HUES64 (cell line): ENCODE measurements at regions not wholly inside any gene's neighbourhood (a gene's known extent, or its start where the extent isn't known, plus 50 kb on each side); places are given as distances from the start of the nearest gene placed in this dataset.

ENCODE experiments used
- H3K27ac ChIP-seq: 2 replicates; pipeline ENCODE4 v1.7.0; 2013; ENCODE audit warnings: low read depth, low read length, inconsistent platforms
- H3K27me3 ChIP-seq: 2 replicates; pipeline ENCODE4 v1.6.1; 2013; ENCODE audit warnings: mild to moderate bottlenecking, low read length; ENCODE audit not compliant: insufficient read depth
- H3K36me3 ChIP-seq: 2 replicates; pipeline ENCODE4 v1.6.1; 2013; ENCODE audit warnings: mild to moderate bottlenecking, low read length; ENCODE audit not compliant: insufficient read depth
- H3K4me1 ChIP-seq: 2 replicates; pipeline ENCODE4 v1.6.1; 2013; ENCODE audit warnings: mild to moderate bottlenecking, low read length, moderate library complexity; ENCODE audit not compliant: insufficient read depth
- H3K4me3 ChIP-seq: 2 replicates; pipeline ENCODE4 v1.5.1; 2013; ENCODE audit warnings: mild to moderate bottlenecking, low read length, moderate library complexity
- H3K9ac ChIP-seq: 2 replicates; pipeline ENCODE4 v1.6.1; 2013; ENCODE audit warnings: mild to moderate bottlenecking, low read depth, low read length
- H3K9me3 ChIP-seq: 2 replicates; pipeline ENCODE4 v1.6.1; 2013; ENCODE audit warnings: low read depth, low read length; ENCODE audit not compliant: insufficient read depth
- WGBS: fragments of 150-250, 120-280 bp; methylation state at CpG from one replicate; pipeline ENCODE4 v1.1.7; 2013; ENCODE audit warnings: missing lambda C conversion rate; 5-methylcytosine and 5-hydroxymethylcytosine counted together

DNA sequence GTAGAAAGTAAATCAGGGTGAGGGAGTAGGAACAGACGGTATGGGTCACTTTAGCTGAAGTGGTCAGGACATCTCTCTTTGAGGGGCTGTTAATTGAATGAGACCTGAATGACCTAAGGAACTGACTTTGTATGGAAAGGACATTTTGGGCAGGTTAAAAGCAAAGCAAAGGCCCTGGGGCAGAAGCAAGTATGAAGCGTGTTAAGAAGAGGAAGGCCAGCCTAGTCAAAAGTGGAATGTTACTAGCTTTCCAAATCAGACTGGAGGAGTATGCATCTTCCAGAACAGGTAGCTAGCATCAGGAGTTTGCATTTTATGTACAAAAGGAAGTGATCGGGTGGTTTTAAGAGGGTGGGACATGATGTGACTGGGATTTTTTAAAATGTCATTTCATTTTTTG lies 70.9 kb upstream of the PCGF5 start:
- Histone ChIP-seq H3K36me3 (no peaks in the 10 kb centered on the region), H3K27ac (no peak overlapping the region), H3K27me3 (no peaks in the 10 kb centered on the region), H3K4me1 (no peaks in the 10 kb centered on the region), H3K9ac (no peak overlapping the region), H3K9me3 (no peaks in the 10 kb centered on the region), H3K4me3 (no peak overlapping the region)
- WGBS: 94% methylated on average over 3 of the region's 3 CpGs

DNA sequence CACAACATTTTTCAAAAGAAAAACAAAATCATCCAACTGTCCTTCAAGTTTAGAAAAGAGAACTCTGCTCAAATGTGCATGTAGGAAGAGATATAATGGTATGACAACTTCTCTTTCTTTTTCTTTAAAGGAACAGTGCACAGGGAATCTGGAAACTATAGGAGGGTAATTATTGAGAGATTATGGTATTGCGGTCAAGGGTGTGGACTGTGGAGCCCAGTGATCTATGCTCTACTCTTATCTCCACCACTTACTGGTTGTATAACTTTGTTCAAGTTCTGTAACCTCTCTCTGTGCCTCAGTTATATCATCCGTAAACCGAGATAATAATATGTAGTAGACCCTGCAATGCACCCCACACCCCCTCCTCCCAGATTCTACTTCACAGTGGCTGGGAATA lies 69.8 kb upstream of the PCGF5 start:
- Histone ChIP-seq H3K9ac (no peak overlapping the region), H3K9me3 (no peaks in the 10 kb centered on the region), H3K36me3 (no peaks in the 10 kb centered on the region), H3K27me3 (peaks cover 8% of the 10 kb centered on the region; the same call in 1 of the 2 replicates), H3K4me3 (no peak overlapping the region), H3K4me1 (no peaks in the 10 kb centered on the region), H3K27ac (no peak overlapping the region)
- 97% methylated on average over 2 of the region's 3 CpGs for WGBS

DNA sequence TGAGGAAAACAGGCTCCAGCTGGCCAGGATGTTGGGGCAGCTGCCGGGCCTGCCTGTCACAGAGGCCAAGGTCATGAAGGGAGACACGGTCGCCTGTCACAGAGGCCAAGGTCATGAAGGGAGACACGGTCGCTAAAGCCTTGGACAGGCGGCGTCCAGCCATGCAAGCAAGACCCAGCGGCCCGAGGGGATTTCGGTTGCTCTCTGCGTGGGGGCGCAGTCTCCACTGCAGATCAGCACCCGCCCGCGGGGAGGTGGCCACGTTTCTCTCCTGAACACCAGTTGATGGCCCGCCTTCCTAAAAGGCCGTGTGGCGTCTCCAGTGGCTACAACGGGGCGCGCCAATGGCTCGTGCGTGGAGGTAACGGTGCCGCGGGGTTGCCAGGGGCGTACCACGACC lies 67.0 kb upstream of the PCGF5 start:
- whole genome bisulfite sequencing: 95% methylated on average over 29 of the region's 29 CpGs
- Histone ChIP-seq H3K36me3 (no peaks in the 10 kb centered on the region), H3K4me1 (peaks cover 3% of the 10 kb centered on the region; the same call in 1 of the 2 replicates), H3K9me3 (no peaks in the 10 kb centered on the region), H3K27me3 (peaks cover 21% of the 10 kb centered on the region), H3K9ac (no peak overlapping the region), H3K4me3 (no peak overlapping the region), H3K27ac (no peak overlapping the region)

DNA sequence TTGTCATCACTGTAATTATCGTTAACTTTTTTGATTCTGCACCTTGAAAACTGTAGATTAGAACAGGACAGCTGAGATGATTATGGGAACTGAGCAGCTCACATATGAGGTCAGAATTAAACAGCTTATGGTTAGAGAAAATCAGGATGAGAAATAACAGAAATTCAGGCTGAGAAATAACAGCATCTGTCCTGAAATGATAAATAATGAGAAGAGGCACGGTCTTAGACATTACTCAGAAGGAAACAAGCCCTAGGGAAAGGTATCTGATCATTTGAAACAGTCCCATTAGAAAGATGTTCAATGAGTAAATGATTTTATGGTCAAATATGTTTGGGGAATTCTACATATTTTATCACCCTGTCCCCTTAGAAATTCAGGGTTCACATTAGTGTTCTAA lies 65.6 kb upstream of the PCGF5 start:
- 80% methylated on average over 2 of the region's 2 CpGs for WGBS
- Histone ChIP-seq H3K9me3 (no peaks in the 10 kb centered on the region), H3K27me3 (peaks cover 34% of the 10 kb centered on the region), H3K27ac (no peak overlapping the region), H3K36me3 (no peaks in the 10 kb centered on the region), H3K4me3 (no peak overlapping the region), H3K9ac (no peak overlapping the region), H3K4me1 (peaks cover 4% of the 10 kb centered on the region; the same call in 1 of the 2 replicates)

DNA sequence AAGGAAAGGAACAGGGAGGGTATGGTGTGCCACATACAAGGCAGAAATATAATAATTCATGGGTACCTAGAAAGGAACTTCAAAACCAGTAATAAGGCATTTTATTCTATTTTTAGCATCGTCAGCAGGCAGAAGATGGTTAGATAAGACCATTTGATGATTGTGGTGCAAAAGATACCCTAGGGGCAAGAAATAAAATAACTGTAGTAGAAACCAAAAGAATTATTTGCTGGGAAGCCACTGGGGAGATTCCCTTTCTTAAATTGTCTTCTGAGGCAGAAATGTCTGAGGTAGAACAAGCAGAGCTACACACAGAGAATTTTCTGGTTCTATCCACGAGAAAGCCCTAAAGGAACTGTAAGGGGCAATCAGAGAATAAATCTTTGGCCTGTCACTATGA lies 64.3 kb upstream of the PCGF5 start:
- no peaks in the 10 kb centered on the region for H3K36me3 ChIP-seq
- WGBS: 89% methylated on average over 2 of the region's 2 CpGs
- no peak overlapping the region for H3K27ac ChIP-seq

DNA sequence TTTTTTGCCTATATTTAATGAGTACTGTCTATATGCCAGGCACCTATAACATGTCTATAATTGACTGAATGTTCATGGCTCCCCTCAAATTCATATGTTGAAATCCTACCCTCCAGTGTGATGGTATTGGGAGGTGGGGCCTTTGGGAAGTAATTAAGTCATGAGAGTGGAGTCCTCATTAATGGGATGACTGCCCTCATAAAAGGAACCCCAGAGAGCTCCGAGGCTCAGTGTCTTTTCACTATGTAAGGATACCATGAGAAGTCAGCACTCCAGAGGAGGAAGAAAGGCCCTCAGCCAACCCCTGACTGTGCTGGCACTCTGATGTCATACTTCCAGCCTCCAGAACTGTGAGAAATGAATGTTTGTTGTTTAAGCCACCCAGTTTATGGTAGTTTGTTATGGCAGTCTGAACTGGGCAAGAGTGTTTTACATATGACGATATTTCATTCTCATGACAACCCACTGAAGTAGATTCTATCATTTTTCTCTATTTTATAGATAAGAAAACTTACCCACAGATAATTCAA lies 61.1 kb upstream of the PCGF5 start:
- H3K27ac ChIP-seq: no peak overlapping the region
- no peak overlapping the region for H3K9ac ChIP-seq
- H3K36me3 ChIP-seq: no peaks in the 10 kb centered on the region
- no peaks in the 10 kb centered on the region for H3K9me3 ChIP-seq
- H3K4me3 ChIP-seq: no peak overlapping the region
- peaks cover 77% of the 10 kb centered on the region for H3K27me3 ChIP-seq
- H3K4me1 ChIP-seq: peaks cover 4% of the 10 kb centered on the region; the same call in 1 of the 2 replicates
- WGBS: 85% methylated on average over 1 of the region's 2 CpGs

More for the DNA sequence above, 64.3 kb upstream of the PCGF5 start:
- H3K9ac ChIP-seq: no peak overlapping the region
- peaks cover 4% of the 10 kb centered on the region; the same call in 1 of the 2 replicates for H3K4me1 ChIP-seq
- H3K9me3 ChIP-seq: no peaks in the 10 kb centered on the region
- H3K4me3 ChIP-seq: no peak overlapping the region
- H3K27me3 ChIP-seq: peaks cover 47% of the 10 kb centered on the region

DNA sequence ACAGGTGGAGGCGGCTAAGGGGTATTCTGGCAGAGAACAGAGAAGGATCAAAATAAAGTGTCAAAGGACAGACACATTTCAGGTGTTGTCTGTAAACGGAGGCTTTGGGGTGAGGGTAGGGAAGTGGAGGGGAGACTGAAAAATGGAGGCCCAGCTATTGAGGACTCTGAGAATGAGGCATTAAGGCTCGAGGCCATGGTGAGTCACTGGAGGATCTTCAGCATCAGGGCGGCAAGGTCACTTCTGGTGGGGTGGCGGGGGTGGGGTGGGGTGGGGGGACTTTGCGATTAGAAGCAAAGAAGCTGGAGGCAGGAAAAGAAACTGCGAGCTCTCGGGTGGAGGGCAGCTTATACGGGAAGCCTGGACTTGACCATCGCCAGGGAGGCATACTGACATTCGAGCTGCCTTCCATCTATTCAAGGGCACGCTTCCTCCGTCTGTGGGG lies 58.4 kb upstream of the PCGF5 start:
- Histone ChIP-seq H3K27ac (no peak overlapping the region), H3K4me3 (peak overlapping the region; percentile 74), H3K36me3 (no peaks in the 10 kb centered on the region), H3K9me3 (no peaks in the 10 kb centered on the region), H3K4me1 (peaks cover 4% of the 10 kb centered on the region; the same call in 1 of the 2 replicates), H3K27me3 (peaks cover 88% of the 10 kb centered on the region), H3K9ac (no peak overlapping the region; the same call in 1 of the 2 replicates)
- WGBS: 20% methylated on average over 13 of the region's 13 CpGs

DNA sequence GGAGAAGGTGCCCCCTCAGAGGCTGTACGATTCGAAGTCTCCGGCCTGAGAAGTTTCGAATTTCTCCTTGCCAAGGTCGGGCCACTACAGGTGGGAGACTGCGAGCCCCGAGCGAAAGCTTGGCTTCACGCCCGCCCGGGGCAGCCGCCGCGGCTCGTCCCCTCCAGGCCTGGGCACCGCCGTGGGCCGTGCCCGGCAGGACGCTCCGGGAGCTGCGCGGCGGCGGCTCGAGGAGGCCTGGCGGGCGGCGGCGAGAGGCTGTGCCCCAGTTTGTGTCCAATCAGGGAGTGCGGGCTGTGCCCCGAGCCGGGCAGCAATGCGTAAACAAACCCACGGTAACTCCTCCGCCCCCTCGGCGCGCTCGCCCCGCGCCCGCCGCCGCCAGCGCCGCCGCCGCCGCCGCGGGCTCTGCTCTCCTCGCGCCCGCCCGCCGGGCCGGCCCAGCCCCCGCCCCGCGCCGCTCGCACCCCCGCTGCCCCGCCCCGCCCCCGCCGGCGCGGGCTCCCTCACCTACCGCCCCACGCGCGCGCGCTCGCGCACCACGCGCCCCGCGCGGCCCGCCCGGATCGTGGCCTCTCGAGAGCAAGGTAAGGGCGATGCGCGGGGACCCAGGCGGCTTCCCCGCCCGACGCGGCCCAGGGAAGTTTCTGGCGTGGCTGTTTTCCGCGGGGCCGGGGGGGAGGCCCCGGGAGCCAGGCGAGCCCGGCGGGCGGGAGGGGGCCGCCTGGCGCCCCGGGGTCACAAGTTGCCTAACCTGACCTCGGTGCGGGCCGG lies 57.8 kb upstream of the PCGF5 start:
- Histone ChIP-seq H3K4me1 (peaks cover 4% of the 10 kb centered on the region; the same call in 1 of the 2 replicates), H3K27me3 (peaks cover 91% of the 10 kb centered on the region), H3K4me3 (peak overlapping the region; percentile 74), H3K27ac (no peak overlapping the region), H3K36me3 (no peaks in the 10 kb centered on the region), H3K9me3 (no peaks in the 10 kb centered on the region), H3K9ac (peak overlapping the region; percentile 7; the same call in 1 of the 2 replicates)
- under 1% methylated on average over 110 of the region's 110 CpGs for WGBS

DNA sequence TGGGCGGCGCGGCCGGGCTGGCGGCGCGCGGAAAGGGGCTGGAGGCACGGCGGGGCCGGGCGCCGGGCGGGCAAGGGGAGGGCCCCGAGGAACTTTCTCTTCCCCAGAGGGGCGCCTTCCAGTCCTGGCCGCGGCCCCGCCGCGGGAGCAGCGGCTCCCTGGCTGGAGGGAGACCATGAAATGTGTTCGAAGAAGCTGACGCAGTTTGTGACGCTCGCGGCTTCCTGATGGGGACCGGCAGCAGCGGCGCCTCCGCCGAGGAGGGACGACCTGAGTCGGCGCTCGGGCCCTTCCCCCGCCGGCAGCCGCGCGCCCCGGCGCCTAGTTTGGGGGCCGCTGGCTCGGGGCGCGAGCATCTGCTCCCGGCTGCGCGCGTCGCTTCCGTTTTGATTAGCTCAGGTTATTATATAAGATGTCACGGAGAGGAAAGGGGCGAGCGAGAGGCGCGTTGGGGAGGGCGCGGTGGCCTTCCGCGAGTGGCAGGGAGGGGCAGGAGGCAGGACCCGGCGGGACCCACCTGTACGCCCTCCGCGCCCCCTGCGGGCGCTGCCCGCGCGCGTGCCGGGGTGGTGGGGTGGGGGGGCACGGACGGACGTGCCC lies 57.1 kb upstream of the PCGF5 start:
- H3K9ac ChIP-seq: peak overlapping the region; percentile 7; the same call in 1 of the 2 replicates
- WGBS: under 1% methylated on average over 77 of the region's 77 CpGs

DNA sequence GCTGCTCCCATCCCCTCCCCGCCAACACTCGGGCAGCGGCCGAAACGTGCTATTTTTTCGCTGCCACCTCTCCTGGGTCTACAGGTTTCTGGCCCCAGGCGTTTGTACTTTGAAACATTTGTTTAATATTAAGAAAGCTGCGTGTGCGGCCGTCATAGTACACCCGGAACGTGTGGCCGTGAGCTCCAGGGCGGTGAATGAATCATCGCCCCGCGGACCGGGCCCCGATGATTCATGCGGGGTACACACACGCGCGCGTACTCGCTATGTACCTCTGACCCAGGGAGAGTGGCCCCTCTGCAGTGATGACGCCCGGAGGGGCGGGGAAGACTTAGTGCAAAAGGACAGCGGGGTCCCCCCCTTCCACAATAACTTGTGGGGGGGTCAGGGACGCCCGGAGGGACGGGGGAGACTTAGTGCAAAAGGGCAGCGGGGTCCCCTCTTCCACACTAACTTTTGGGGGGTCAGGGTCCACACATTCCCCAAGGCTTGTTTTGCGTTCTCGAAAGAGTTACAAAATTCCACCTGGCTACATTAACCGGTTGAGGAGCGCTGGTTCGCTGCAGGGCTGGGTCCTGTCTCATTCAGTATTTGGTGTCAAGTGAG lies 56.5 kb upstream of the PCGF5 start:
- H3K4me3 ChIP-seq: peak overlapping the region; percentile 74
- H3K9ac ChIP-seq: no peak overlapping the region; the same call in 1 of the 2 replicates
- H3K9me3 ChIP-seq: no peaks in the 10 kb centered on the region
- no peaks in the 10 kb centered on the region for H3K4me1 ChIP-seq
- no peaks in the 10 kb centered on the region for H3K36me3 ChIP-seq
- peaks cover 94% of the 10 kb centered on the region for H3K27me3 ChIP-seq
- no peak overlapping the region for H3K27ac ChIP-seq
- 3% methylated on average over 38 of the region's 38 CpGs for WGBS

More for the DNA sequence above, 57.1 kb upstream of the PCGF5 start:
- Histone ChIP-seq H3K9me3 (no peaks in the 10 kb centered on the region), H3K4me1 (peaks cover 3% of the 10 kb centered on the region; the same call in 1 of the 2 replicates), H3K36me3 (no peaks in the 10 kb centered on the region), H3K4me3 (peak overlapping the region; percentile 74), H3K27me3 (peaks cover 98% of the 10 kb centered on the region), H3K27ac (no peak overlapping the region)
